Testis (tissue), 2 donors: ENCODE measurements at regions not wholly inside any gene's neighbourhood (a gene's known extent, or its start where the extent isn't known, plus 50 kb on each side); places are given as distances from the start of the nearest gene placed in this dataset.

Experiments
- DNase-seq: peaks from one replicate; pipeline ENCODE4 v3.0.0-alpha.2; 2019
- H3K27ac ChIP-seq, 2 donors: fragments of 200-600 bp; sonication (generic); one replicate each; pipeline ENCODE4 v1.5.1; 2019
- H3K27me3 ChIP-seq: fragments of 200-600 bp; sonication (generic); one replicate; pipeline ENCODE4 v1.5.1; 2019
- H3K36me3 ChIP-seq: fragments of 200-600 bp; sonication (generic); one replicate; pipeline ENCODE4 v1.5.1; 2017; ENCODE audit warnings: low read depth; ENCODE audit errors: missing control alignments
- H3K4me1 ChIP-seq: fragments of 200-600 bp; sonication (generic); one replicate; pipeline ENCODE4 v1.5.1; 2019
- H3K4me3 ChIP-seq, 2 donors: fragments of 200-600 bp; sonication (generic); one replicate each; pipeline ENCODE4 v1.5.1; 2017 to 2019
- H3K9me3 ChIP-seq: fragments of 200-600 bp; sonication (generic); one replicate; pipeline ENCODE4 v1.5.1; 2017
- POLR2A ChIP-seq: fragments of 450-650 bp; IDR thresholded peaks from one replicate; pipeline ENCODE4 v1.6.1; 2017; ENCODE audit warnings: antibody characterized with exemption, mild to moderate bottlenecking, moderate library complexity
- WGBS, 2 donors: methylation state at CpG; one replicate each; pipeline ENCODE4 v1.1.5; 2018; 5-methylcytosine and 5-hydroxymethylcytosine counted together
- intact Hi-C: fragments of 100-400 bp; cut with DNase I; formaldehyde crosslinking; loops from one replicate; pipeline ENCODE4 v1.15.1; 2023; ENCODE audit warnings: low total_unique reads
- TF ChIP-seq, protein P1 (sequence below), 3 experiments: fragments of 450-650 bp in 2 of 3; fragments of 200-600 bp in 1 of 3; sonication (generic) in 1 of 3; IDR thresholded peaks; one replicate each; pipeline ENCODE4 v1.5.1; 2016 to 2019; ENCODE audit warnings: antibody characterized with exemption in 3 of 3, mild to moderate bottlenecking in 2 of 3, moderate library complexity in 1 of 3

DNA sequence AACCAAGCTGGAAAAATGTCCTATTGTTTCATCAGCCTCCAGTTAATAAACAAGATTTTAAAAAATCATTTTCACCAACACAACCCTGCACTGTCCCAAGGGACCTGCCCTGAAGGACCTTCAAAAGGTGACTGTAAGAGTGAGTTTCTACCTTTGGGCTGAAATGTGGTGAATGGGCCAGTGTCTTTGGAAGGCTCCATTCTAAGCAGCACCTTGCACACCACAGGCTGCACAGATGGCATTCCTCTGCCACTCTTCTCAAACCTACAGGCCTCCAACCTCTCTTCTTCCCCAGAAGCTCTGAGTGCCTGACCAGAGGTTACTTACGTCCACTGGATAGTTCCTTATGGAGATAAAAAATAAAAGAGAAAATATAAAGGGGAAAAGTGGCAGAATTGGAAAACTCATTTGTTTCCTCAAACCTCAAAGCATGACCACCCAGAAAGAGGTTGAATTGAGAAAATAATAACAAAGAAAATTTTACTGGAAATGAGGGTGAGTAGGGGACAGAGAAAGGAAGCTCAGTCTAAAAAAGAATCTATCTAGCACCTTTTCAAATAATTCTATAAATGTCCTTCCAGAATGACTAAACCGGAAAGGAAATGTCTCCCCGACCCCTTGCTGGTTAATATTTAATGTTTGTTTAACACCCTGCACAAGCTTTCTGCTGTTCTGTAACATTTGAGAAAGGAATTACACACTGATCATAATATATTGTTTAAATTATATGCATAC is 175.7 kb downstream of the METTL4 start:
- H3K27ac ChIP-seq = no peak overlapping the region
- H3K4me3 ChIP-seq = no peak overlapping the region
- TF ChIP-seq, protein P1, sequence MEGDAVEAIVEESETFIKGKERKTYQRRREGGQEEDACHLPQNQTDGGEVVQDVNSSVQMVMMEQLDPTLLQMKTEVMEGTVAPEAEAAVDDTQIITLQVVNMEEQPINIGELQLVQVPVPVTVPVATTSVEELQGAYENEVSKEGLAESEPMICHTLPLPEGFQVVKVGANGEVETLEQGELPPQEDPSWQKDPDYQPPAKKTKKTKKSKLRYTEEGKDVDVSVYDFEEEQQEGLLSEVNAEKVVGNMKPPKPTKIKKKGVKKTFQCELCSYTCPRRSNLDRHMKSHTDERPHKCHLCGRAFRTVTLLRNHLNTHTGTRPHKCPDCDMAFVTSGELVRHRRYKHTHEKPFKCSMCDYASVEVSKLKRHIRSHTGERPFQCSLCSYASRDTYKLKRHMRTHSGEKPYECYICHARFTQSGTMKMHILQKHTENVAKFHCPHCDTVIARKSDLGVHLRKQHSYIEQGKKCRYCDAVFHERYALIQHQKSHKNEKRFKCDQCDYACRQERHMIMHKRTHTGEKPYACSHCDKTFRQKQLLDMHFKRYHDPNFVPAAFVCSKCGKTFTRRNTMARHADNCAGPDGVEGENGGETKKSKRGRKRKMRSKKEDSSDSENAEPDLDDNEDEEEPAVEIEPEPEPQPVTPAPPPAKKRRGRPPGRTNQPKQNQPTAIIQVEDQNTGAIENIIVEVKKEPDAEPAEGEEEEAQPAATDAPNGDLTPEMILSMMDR (IDR thresholded peaks at IDR 0.05) = no peak
- TF ChIP-seq POLR2A = no peak
- no peaks in the 10 kb centered on the region for H3K4me1 ChIP-seq
- H3K27me3 ChIP-seq = no peaks in the 10 kb centered on the region
- intact Hi-C loops = no loop called here
- H3K36me3 ChIP-seq = no peaks in the 10 kb centered on the region
- DNase-seq = no peak
- 83 to 84% methylated on average over 3 of the region's 3 CpGs for WGBS, 2 donors
- H3K9me3 ChIP-seq = no peaks in the 10 kb centered on the region

DNA sequence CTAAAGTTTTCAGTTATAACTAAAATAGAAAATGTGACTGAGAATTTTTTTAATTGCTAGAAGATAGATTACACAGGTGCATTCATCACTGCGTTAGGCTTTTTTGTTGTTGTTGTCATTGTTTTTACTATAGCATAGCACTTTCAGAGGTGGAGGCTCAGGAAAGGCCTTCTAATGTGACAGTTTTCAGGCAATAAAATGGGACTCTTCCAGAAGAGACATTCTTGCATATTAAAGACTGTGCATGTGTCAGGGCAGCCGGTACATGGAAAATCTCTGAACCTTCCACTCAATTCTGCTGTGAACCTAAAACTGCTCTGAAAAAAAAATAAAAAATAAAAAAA is 175.2 kb downstream of the METTL4 start:
- Histone ChIP-seq H3K4me1 (no peaks in the 10 kb centered on the region), H3K27me3 (no peaks in the 10 kb centered on the region), H3K36me3 (no peaks in the 10 kb centered on the region), H3K27ac (no peak overlapping the region), H3K4me3 (no peak overlapping the region), H3K9me3 (no peaks in the 10 kb centered on the region)
- TF ChIP-seq, protein P1 (IDR thresholded peaks at IDR 0.05) = no peak
- no peak for TF ChIP-seq POLR2A
- 92 to 93% methylated on average over 2 of the region's 2 CpGs for WGBS, 2 donors
- intact Hi-C loops = no loop called here
- no peak for DNase-seq

DNA sequence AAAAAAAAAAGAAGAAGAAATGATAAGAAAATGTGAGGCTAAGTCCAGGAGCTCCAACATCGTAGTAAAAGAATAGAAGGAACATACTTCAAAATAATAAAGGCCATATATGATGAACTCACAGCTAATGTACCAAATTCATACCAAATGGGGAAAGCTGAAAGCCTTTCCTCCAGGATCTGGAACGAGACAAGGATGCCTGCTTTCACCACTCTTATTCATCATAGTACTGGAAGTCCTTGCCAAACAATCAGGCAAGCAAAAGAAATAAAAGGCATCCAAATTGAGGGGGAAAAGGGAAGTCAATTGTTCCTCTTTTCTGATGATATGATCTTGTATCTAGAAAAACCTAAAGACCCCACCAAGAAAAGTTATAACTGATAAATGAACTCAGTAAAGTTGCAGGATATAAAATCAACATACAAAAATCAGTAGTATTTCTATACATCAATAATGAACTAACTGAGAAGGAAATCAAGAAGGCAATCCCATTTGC is 170.6 kb downstream of the METTL4 start:
- Histone ChIP-seq H3K4me3 (no peak overlapping the region), H3K9me3 (no peaks in the 10 kb centered on the region), H3K36me3 (no peaks in the 10 kb centered on the region), H3K4me1 (no peaks in the 10 kb centered on the region), H3K27ac (no peak overlapping the region), H3K27me3 (no peaks in the 10 kb centered on the region)
- 79 to 81% methylated on average over 2 of the region's 2 CpGs for WGBS, 2 donors
- intact Hi-C loops = no loop called here
- DNase-seq = no peak
- TF ChIP-seq, protein P1 (IDR thresholded peaks at IDR 0.05) = no peak
- no peak for TF ChIP-seq POLR2A

DNA sequence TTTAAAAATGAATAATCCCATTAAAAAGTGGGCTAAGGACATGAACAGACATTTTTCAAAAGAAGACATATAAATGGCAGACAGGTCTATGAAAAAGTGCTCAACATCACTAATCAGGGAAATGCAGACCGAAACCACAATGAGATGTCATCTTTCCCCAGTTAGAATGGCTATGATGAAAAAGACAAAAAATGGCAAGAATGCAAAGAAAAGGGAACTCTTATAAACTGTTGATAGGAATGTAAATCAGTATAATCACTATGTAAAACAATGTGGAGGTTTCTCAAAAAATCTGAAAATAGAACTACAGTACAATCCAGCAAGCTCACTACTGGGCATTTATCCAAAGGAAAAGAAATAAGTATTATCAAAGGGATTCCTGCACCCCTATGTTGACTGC is 169.2 kb downstream of the METTL4 start:
- no peak for DNase-seq
- 83 to 92% methylated on average over 1 of the region's 1 CpG for WGBS, 2 donors
- Histone ChIP-seq H3K9me3 (no peaks in the 10 kb centered on the region), H3K36me3 (no peaks in the 10 kb centered on the region), H3K4me3 (no peak overlapping the region), H3K4me1 (no peaks in the 10 kb centered on the region), H3K27ac (no peak overlapping the region), H3K27me3 (no peaks in the 10 kb centered on the region)
- intact Hi-C loops = no loop called here
- TF ChIP-seq POLR2A = no peak
- TF ChIP-seq, protein P1 (IDR thresholded peaks at IDR 0.05) = no peak

DNA sequence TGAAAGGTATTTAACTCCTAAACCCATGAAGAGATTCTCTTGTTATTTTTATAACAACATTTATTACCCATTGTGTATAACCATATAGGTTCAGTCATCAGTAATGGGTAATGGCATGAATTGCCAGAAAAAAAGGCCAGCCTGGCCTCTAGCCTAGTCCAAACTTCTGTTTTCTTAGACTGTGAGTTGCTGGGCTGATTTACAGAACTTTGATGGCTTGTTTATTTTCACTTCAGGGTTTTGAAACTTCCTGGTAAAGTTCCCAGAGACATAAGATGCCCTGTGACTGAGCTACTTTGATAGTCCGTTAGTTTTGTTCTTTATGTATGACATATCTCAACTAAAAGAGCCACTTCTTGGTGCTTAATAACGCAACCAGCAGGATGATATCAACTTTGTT is 164.8 kb downstream of the METTL4 start:
- Histone ChIP-seq H3K27me3 (no peaks in the 10 kb centered on the region), H3K4me1 (no peaks in the 10 kb centered on the region), H3K9me3 (no peaks in the 10 kb centered on the region), H3K27ac (no peak overlapping the region), H3K36me3 (no peaks in the 10 kb centered on the region), H3K4me3 (no peak overlapping the region)
- intact Hi-C loops = no loop called here
- 71 to 72% methylated on average over 2 of the region's 2 CpGs for WGBS, 2 donors
- DNase-seq = no peak
- TF ChIP-seq POLR2A = no peak
- TF ChIP-seq, protein P1 (IDR thresholded peaks at IDR 0.05) = no peak
